ENCODE measurements at regions not wholly inside any gene's neighbourhood (a gene's known extent, or its start where the extent isn't known, plus 50 kb on each side); places are given as distances from the start of the nearest gene placed in this dataset.

DNA sequence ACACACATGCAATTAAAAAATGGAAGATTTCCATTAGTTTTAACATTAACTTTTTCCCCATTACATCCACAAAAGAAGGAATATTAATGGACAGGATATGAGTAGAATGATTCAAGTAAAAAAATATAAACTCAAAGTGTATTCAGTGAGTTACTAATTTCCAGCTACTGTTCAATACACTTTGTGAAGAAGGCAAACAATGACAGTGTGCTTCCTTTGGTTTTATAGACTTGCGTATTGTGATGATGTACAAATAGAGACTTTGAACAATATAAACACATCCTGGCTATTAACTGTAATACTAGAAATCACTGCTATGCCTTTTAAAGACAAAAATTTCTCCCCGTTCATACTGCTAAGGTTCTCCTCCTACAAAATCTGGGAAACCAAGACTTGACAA is 171.4 kb downstream of the ASB9 start (continued):
- TF ChIP-seq, protein P1, sequence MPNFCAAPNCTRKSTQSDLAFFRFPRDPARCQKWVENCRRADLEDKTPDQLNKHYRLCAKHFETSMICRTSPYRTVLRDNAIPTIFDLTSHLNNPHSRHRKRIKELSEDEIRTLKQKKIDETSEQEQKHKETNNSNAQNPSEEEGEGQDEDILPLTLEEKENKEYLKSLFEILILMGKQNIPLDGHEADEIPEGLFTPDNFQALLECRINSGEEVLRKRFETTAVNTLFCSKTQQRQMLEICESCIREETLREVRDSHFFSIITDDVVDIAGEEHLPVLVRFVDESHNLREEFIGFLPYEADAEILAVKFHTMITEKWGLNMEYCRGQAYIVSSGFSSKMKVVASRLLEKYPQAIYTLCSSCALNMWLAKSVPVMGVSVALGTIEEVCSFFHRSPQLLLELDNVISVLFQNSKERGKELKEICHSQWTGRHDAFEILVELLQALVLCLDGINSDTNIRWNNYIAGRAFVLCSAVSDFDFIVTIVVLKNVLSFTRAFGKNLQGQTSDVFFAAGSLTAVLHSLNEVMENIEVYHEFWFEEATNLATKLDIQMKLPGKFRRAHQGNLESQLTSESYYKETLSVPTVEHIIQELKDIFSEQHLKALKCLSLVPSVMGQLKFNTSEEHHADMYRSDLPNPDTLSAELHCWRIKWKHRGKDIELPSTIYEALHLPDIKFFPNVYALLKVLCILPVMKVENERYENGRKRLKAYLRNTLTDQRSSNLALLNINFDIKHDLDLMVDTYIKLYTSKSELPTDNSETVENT (CRISPR knock-in tag; IDR thresholded peaks at IDR 0.05): no peak
- TF ChIP-seq HSF4 (CRISPR knock-in tag; IDR thresholded peaks at IDR 0.05; ENCODE audit: borderline replicate concordance) (no peak), NCOA1 (IDR thresholded peaks at IDR 0.05; ENCODE audit: low read depth) (no peak), ZNF324 (CRISPR knock-in tag; IDR thresholded peaks at IDR 0.05) (no peak), GATA2 (CRISPR knock-in tag; IDR thresholded peaks at IDR 0.05) (no peak)

DNA sequence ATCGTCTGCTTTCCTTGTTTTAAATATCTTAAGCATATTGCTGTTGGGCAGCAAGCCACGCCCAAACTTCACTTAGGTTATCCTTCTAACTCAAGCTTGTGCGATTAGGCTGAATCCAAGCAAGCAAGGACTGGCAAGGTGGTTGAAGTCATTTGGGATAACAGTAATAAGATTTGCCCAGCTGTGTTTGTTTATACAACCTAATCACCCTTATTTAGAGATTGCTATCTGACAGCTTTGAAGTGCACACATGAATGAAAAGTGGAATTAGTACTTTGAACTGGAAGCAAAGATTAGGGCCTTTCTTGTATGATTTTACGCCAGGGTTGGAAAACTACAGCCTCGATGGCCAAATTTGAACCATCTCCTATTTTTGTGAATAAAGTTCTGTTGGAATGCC is 182.1 kb downstream of the ASB9 start:
- Histone ChIP-seq H3K36me3 (ENCODE audit: control insufficient read depth, insufficient read depth, low read length) (no peaks in the 10 kb centered on the region), H3K27ac (ENCODE audit: extremely low read depth, low read depth, low read length) (no peak overlapping the region), H3K9me3 (replicated peaks; ENCODE audit: control insufficient read depth, insufficient read depth, low read depth, low read length) (no peaks in the 10 kb centered on the region), H3K79me2 (ENCODE audit: control insufficient read depth, insufficient read depth, low read length) (no peaks in the 10 kb centered on the region), H3K4me1 (replicated peaks in 1 of 2; ENCODE audit: control insufficient read depth in 2 of 2, insufficient read depth in 2 of 2, low read length in 2 of 2) (no peaks in the 10 kb centered on the region), H3K9ac (ENCODE audit: insufficient read depth in 1 of 2, low read depth in 2 of 2, low read length in 2 of 2) (no peak overlapping the region), H3K9me1 (ENCODE audit: control insufficient read depth, insufficient read depth, low read length) (no peaks in the 10 kb centered on the region), H2AFZ (ENCODE audit: low read depth, low read length) (no peak overlapping the region), H4K20me1 (replicated peaks; ENCODE audit: control insufficient read depth, insufficient read depth, low read length) (no peaks in the 10 kb centered on the region), H3K27me3 (ENCODE audit: control insufficient read depth in 2 of 2, insufficient read depth in 2 of 2, low read length in 2 of 2) (no peaks in the 10 kb centered on the region), H3K4me2 (ENCODE audit: insufficient read depth, low read length) (no peak overlapping the region), H3K4me3 (no peak overlapping the region)
- BruUV-seq (replicated peaks): no TSS peak
- intact Hi-C loops (cut with micrococcal nuclease): no loop called here
- WGBS (ENCODE audit: insufficient coverage, low coverage, missing lambda C conversion rate): 3% methylated on average over 5 of the region's 5 CpGs
- POLR2A ChIA-PET: no interaction called here
- TF ChIP-seq MED1 (CRISPR knock-in tag; IDR thresholded peaks at IDR 0.05; ENCODE audit: borderline replicate concordance) (no peak), DDX20 (tag; IDR thresholded peaks at IDR 0.05; ENCODE audit: low read depth) (no peak), PURB (CRISPR knock-in tag; IDR thresholded peaks at IDR 0.05; ENCODE audit: low read depth) (no peak), TAF7 (tag; IDR thresholded peaks at IDR 0.05) (no peak), NR2C2 (CRISPR knock-in tag; IDR thresholded peaks at IDR 0.05) (no peak), NR2C2 (tag; IDR thresholded peaks at IDR 0.05) (no peak)
- ATAC-seq: no peak
- in situ Hi-C loops (cut with MboI): no loop called here
- CTCF ChIA-PET (ENCODE audit: low intra/inter-chr PET ratio): no interaction called here
- no peak for FAIRE-seq
- no peak for DNase-seq (ENCODE audit: extremely low read depth in 1 of 4, low spot score in 3 of 4)

All from K562 (cell line).